PFSK-1 (cell line): ENCODE measurements at regions not wholly inside any gene's neighbourhood (a gene's known extent, or its start where the extent isn't known, plus 50 kb on each side); places are given as distances from the start of the nearest gene placed in this dataset.

Experiments
- FOXP2 ChIP-seq: optimal IDR thresholded peaks from 2 replicates; pipeline ENCODE3; 2011; ENCODE audit warnings: borderline replicate concordance, control low read depth, inconsistent platforms; ENCODE audit not compliant: insufficient read depth; ENCODE audit errors: extremely low read length, extremely low read depth
- POLR2AphosphoS5 ChIP-seq: IDR thresholded peaks from 2 replicates; pipeline ENCODE4 v1.6.1; 2012; ENCODE audit warnings: low read depth, mild to moderate bottlenecking, control low read depth, low read length, moderate library complexity
- REST ChIP-seq, 2 experiments: IDR thresholded peaks; 2 replicates each; pipeline versions ENCODE4 v1.6.1 to v1.8.0; 2011 to 2012; ENCODE audit warnings: low read depth in 2 of 2, low read length in 2 of 2, control low read depth in 1 of 2, inconsistent platforms in 1 of 2, mild to moderate bottlenecking in 1 of 2, moderate library complexity in 1 of 2; ENCODE audit not compliant: insufficient read depth in 1 of 2
- SIN3A ChIP-seq: IDR thresholded peaks from 2 replicates; pipeline ENCODE4 v1.6.1; 2012; ENCODE audit warnings: mild to moderate bottlenecking, low read length, moderate library complexity, borderline replicate concordance; ENCODE audit not compliant: insufficient read depth
- TAF1 ChIP-seq: IDR thresholded peaks from 2 replicates; pipeline ENCODE4 v1.6.1; 2012; ENCODE audit warnings: low read length, control low read depth, borderline replicate concordance; ENCODE audit not compliant: insufficient read depth

GRCh38 chr13:75050419-75051046, 431.4 kb downstream of the TBC1D4 start:
- TF ChIP-seq FOXP2 (no peak), TAF1 (no peak)

GRCh38 chr13:75049735-75050335, 432.1 kb downstream of the TBC1D4 start:
- TF ChIP-seq POLR2AphosphoS5: no peak
- no peak for TF ChIP-seq SIN3A
- TF ChIP-seq TAF1: no peak
- no peak for TF ChIP-seq FOXP2
- TF ChIP-seq REST (IDR thresholded peaks at IDR 0.05; ENCODE audit: insufficient read depth in 1 of 2, low read depth in 2 of 2, low read length in 2 of 2): no peak

- TF ChIP-seq POLR2AphosphoS5 (no peak), SIN3A (no peak), TAF1 (no peak), FOXP2 (no peak), REST (IDR thresholded peaks at IDR 0.05; ENCODE audit: insufficient read depth in 1 of 2, low read depth in 2 of 2, low read length in 2 of 2) (no peak)
Measured at GRCh38 chr13:75042807-75043206, 439.2 kb downstream of the TBC1D4 start.

- TF ChIP-seq TAF1 (no peak), SIN3A (no peak), POLR2AphosphoS5 (no peak), FOXP2 (no peak), REST (IDR thresholded peaks at IDR 0.05; ENCODE audit: insufficient read depth in 1 of 2, low read depth in 2 of 2, low read length in 2 of 2) (no peak)
Measured at GRCh38 chr13:75038393-75039113, 443.4 kb downstream of the TBC1D4 start.

GRCh38 chr13:75025956-75026355, 456.0 kb downstream of the TBC1D4 start:
- TF ChIP-seq REST (IDR thresholded peaks at IDR 0.05; ENCODE audit: insufficient read depth in 1 of 2, low read depth in 2 of 2, low read length in 2 of 2): no peak
- TF ChIP-seq SIN3A: no peak
- TF ChIP-seq TAF1: no peak
- no peak for TF ChIP-seq POLR2AphosphoS5
- no peak for TF ChIP-seq FOXP2
